Nephron progenitor cell (in vitro differentiated cells): ENCODE measurements at regions not wholly inside any gene's neighbourhood (a gene's known extent, or its start where the extent isn't known, plus 50 kb on each side); places are given as distances from the start of the nearest gene placed in this dataset.

Experiments used
- DNase-seq: peaks from one replicate; pipeline ENCODE4 v3.0.0; 2021
- H3K27ac Mint-ChIP-seq: 2 replicates; pipeline ENCODE4 v1.8.0; 2021; ENCODE audit warnings: mild to moderate bottlenecking, moderate library complexity, mixed read lengths
- H3K27me3 Mint-ChIP-seq: 2 replicates; pipeline ENCODE4 v1.8.0; 2021; ENCODE audit warnings: mild to moderate bottlenecking, low read depth, mixed read lengths; ENCODE audit not compliant: poor library complexity
- H3K36me3 Mint-ChIP-seq: 2 replicates; pipeline ENCODE4 v1.8.0; 2021; ENCODE audit warnings: low read depth, mixed read lengths
- H3K4me1 Mint-ChIP-seq: 2 replicates; pipeline ENCODE4 v1.8.0; 2021; ENCODE audit warnings: mixed read lengths
- H3K4me3 Mint-ChIP-seq: 2 replicates; pipeline ENCODE4 v1.8.0; 2021; ENCODE audit warnings: mild to moderate bottlenecking, moderate library complexity, mixed read lengths
- H3K9me3 Mint-ChIP-seq: 2 replicates; pipeline ENCODE4 v1.8.0; 2021; ENCODE audit warnings: mild to moderate bottlenecking, moderate library complexity, mixed read lengths
- CTCF ChIP-seq: fragments of 200-600 bp; sonication (generic); IDR thresholded peaks from 2 replicates; pipeline ENCODE4 v1.5.0; 2021; ENCODE audit warnings: antibody characterized with exemption

DNA sequence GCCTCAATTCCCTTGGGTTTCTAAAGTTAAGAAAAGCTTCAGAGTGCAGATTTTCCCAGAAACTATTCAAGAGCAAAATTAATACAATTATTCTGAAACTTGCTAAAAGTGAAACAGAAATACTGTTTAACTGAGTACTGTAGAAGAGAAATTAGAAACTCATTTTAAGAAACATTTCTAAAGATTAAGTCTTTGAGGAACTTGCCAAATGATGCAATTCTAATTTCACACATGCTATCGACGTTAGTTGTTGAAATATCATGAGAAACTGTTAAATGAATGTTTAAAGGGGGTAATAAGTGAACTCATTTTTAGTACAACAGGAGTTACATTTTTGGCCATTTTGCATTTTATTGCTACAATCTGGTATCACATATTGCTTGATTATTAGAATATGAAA lies 125.3 kb upstream of the MAOA start:
- H3K27me3 Mint-ChIP-seq: no peaks in the 10 kb centered on the region
- peaks cover 13% of the 10 kb centered on the region for H3K4me1 Mint-ChIP-seq
- no peak for TF ChIP-seq CTCF
- no peak overlapping the region for H3K4me3 Mint-ChIP-seq
- no peak for DNase-seq
- H3K9me3 Mint-ChIP-seq: peaks cover 27% of the 10 kb centered on the region
- H3K27ac Mint-ChIP-seq: no peak overlapping the region
- H3K36me3 Mint-ChIP-seq: no peaks in the 10 kb centered on the region

- H3K9me3 Mint-ChIP-seq: peaks cover 17% of the 10 kb centered on the region
- DNase-seq: no peak
- H3K36me3 Mint-ChIP-seq: peaks cover 9% of the 10 kb centered on the region
- no peak overlapping the region for H3K27ac Mint-ChIP-seq
- H3K4me1 Mint-ChIP-seq: peaks cover 4% of the 10 kb centered on the region
- peaks cover 4% of the 10 kb centered on the region for H3K27me3 Mint-ChIP-seq
- H3K4me3 Mint-ChIP-seq: no peak overlapping the region
- TF ChIP-seq CTCF: no peak
Observed at GRCh38 chrX:43540318-43540717, 115.8 kb upstream of the MAOA start.

DNA sequence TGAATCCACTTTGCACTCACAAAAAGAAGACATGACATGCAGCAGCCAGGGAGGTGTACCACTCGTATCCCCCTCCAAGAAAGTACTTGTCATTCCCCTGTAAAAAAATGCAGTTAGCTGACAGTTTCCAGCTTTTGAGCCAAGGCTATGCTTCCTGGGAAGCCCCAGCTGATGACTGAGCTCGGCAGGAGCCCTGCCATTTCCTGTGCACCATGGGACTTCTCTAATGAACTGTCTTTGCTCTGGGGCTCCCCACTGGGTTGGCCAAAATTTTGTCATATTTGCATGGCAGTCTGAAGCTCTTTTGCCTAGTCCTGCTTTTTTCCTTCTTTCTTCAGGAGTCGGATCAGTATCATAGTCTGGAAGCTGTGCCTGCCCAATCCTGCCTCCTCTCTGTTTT lies 104.5 kb upstream of the MAOA start:
- TF ChIP-seq CTCF: no peak
- Mint-ChIP-seq H3K4me3 (no peak overlapping the region), H3K27ac (peak overlapping the region; percentile 43), H3K9me3 (peaks cover 11% of the 10 kb centered on the region), H3K36me3 (no peaks in the 10 kb centered on the region), H3K4me1 (peaks cover 26% of the 10 kb centered on the region), H3K27me3 (no peaks in the 10 kb centered on the region)
- peak; percentile 3 for DNase-seq

DNA sequence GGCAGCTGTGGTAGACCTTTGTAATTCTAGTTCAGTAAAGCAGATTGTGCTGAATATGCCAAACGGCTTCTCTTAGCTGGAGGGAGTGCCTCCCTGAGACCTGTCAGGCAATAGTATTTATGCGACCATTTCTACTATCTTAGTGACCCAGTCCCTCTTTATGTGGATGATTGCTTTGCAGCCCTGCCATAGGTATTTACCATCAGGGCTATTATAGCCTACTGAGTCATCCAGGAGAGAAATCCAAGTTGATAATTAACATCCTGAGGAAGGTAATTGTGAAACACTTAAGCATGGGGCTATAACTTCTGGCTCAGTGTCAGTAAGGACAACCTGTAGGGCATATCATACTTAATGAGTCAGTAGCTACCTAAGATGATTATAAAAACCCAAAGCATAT lies 103.9 kb upstream of the MAOA start:
- no peak for TF ChIP-seq CTCF
- H3K27ac Mint-ChIP-seq: peak overlapping the region; percentile 43
- no peak overlapping the region for H3K4me3 Mint-ChIP-seq

DNA sequence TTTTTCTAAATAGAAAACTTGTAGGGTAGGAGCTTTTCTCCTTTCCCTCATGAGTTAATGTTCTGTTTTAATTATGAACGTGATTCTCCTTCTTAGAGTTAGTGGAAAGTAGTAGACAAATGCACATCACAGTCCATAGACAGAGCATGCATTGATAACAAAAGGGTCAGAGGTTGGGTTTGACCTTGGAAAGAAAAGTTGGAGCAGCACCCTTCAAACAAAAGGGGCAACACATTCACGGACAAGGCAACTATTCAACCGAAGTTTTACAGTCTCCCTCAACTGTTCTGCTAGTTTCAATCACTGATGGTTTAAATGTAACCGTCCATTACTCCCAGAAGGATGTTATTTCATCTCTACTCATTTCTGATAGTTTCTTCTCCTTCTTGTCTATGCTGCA lies 103.4 kb upstream of the MAOA start:
- no peaks in the 10 kb centered on the region for H3K27me3 Mint-ChIP-seq
- H3K9me3 Mint-ChIP-seq: peaks cover 11% of the 10 kb centered on the region
- TF ChIP-seq CTCF: no peak
- no peaks in the 10 kb centered on the region for H3K36me3 Mint-ChIP-seq
- H3K4me3 Mint-ChIP-seq: no peak overlapping the region
- H3K27ac Mint-ChIP-seq: no peak overlapping the region
- no peak for DNase-seq
- peaks cover 32% of the 10 kb centered on the region for H3K4me1 Mint-ChIP-seq

More for the DNA sequence above, 103.9 kb upstream of the MAOA start:
- Mint-ChIP-seq H3K9me3 (peaks cover 11% of the 10 kb centered on the region), H3K36me3 (no peaks in the 10 kb centered on the region), H3K4me1 (peaks cover 32% of the 10 kb centered on the region), H3K27me3 (no peaks in the 10 kb centered on the region)
- no peak for DNase-seq

DNA sequence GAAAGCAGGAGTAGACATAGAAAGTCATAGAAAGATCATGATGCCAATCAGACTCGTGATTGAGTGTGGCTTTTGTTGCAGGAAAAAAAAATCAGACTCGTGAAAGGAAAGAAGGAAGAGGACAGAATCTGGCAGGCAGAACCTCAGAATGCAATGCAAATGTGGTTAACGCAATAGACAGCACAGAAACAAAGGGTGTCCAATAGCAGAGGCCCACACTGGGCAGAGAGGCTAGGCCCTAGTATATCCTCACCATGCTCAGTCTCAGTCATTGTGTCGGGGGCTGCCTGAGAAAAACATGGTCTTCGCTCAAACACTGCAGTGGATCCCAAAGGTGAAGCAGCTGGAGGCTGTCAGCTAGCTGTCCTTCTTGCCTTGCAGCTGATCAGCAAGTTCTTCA lies 102.8 kb upstream of the MAOA start:
- Mint-ChIP-seq H3K4me3 (no peak overlapping the region), H3K27me3 (no peaks in the 10 kb centered on the region), H3K36me3 (no peaks in the 10 kb centered on the region), H3K27ac (no peak overlapping the region), H3K9me3 (peaks cover 5% of the 10 kb centered on the region), H3K4me1 (peaks cover 32% of the 10 kb centered on the region)
- no peak for DNase-seq
- no peak for TF ChIP-seq CTCF
